NCI-H1105 (cell line): ENCODE measurements at regions not wholly inside any gene's neighbourhood (a gene's known extent, or its start where the extent isn't known, plus 50 kb on each side); places are given as distances from the start of the nearest gene placed in this dataset.
"Not testable (repeated sequence)": the region's sequence is repeated elsewhere in the genome, so short reads cannot be mapped to it uniquely, and the experiment has no call there.

Experiments used
- DNase-seq: peaks from one replicate; lab custom pipeline; 2025; lab: John Stamatoyannopoulos, UW

- no peak for DNase-seq
Measured at GRCh38 chr16:52729731-52730130, 182.8 kb upstream of the TOX3 start.

- no peak for DNase-seq
Measured at GRCh38 chr16:52727849-52728248, 180.9 kb upstream of the TOX3 start.

GRCh38 chr16:52727441-52727840 lies 180.5 kb upstream of the TOX3 start:
- no peak for DNase-seq

- DNase-seq = no peak
Measured at GRCh38 chr16:52725461-52725860, 178.5 kb upstream of the TOX3 start.

- no peak for DNase-seq
Measured at GRCh38 chr16:52725043-52725442, 178.1 kb upstream of the TOX3 start.

- DNase-seq = no peak
Measured at GRCh38 chr16:52721331-52721730, 174.4 kb upstream of the TOX3 start.

GRCh38 chr16:52718046-52718445 lies 171.1 kb upstream of the TOX3 start:
- no peak for DNase-seq

GRCh38 chr16:52713740-52714139 lies 166.8 kb upstream of the TOX3 start:
- no peak for DNase-seq

GRCh38 chr16:52709306-52709705 lies 162.4 kb upstream of the TOX3 start:
- no peak for DNase-seq

- no peak for DNase-seq
Measured at GRCh38 chr16:52708476-52708875, 161.5 kb upstream of the TOX3 start.

- DNase-seq = no peak
Measured at GRCh38 chr16:52707676-52708337, 160.9 kb upstream of the TOX3 start.

GRCh38 chr16:52705122-52705521 lies 158.2 kb upstream of the TOX3 start:
- DNase-seq = no peak

- DNase-seq = no peak
Measured at GRCh38 chr16:52697971-52698370, 151.0 kb upstream of the TOX3 start.

GRCh38 chr16:52696126-52696525 lies 149.2 kb upstream of the TOX3 start:
- no peak for DNase-seq

- no peak for DNase-seq
Measured at GRCh38 chr16:52690468-52690867, 143.5 kb upstream of the TOX3 start.

- peak; percentile 47 for DNase-seq
Measured at GRCh38 chr16:52680993-52681392, 134.1 kb upstream of the TOX3 start.

- DNase-seq = peak; percentile 1
Measured at GRCh38 chr16:52677501-52677900, 130.6 kb upstream of the TOX3 start.

GRCh38 chr16:52676959-52677358 lies 130.0 kb upstream of the TOX3 start:
- DNase-seq = no peak

- DNase-seq = no peak
Measured at GRCh38 chr16:52671590-52671989, 124.6 kb upstream of the TOX3 start.

- DNase-seq = no peak
Measured at GRCh38 chr16:52657924-52658323, 111.0 kb upstream of the TOX3 start.

- DNase-seq = not testable (repeated sequence)
Measured at GRCh38 chr16:52655916-52656315, 109.0 kb upstream of the TOX3 start.

- DNase-seq = not testable (repeated sequence)
Measured at GRCh38 chr16:52655156-52655555, 108.2 kb upstream of the TOX3 start.

GRCh38 chr16:52652033-52652432 lies 105.1 kb upstream of the TOX3 start:
- DNase-seq = no peak

- no peak for DNase-seq
Measured at GRCh38 chr16:52650789-52651188, 103.8 kb upstream of the TOX3 start.
